Astrocyte of the spinal cord (primary cell): ENCODE measurements at regions not wholly inside any gene's neighbourhood (a gene's known extent, or its start where the extent isn't known, plus 50 kb on each side); places are given as distances from the start of the nearest gene placed in this dataset.

Experiments
- DNase-seq: peaks from one replicate; pipeline ENCODE4 v3.0.0; 2011; ENCODE audit warnings: low read depth, low spot score
- H3K4me3 ChIP-seq: 2 replicates; pipeline ENCODE4 v1.5.1; 2011; ENCODE audit warnings: low read depth, mild to moderate bottlenecking, low read length, moderate library complexity
- CTCF ChIP-seq: IDR thresholded peaks from 2 replicates; pipeline ENCODE4 v1.5.1; 2012; ENCODE audit warnings: low read depth, mild to moderate bottlenecking, low read length, inconsistent platforms
- in situ Hi-C: cut with HindIII; loops from 2 replicates; pipeline ENCODE4 v1.10.0; 2017; ENCODE audit warnings: low sequenced_read_pairs

- in situ Hi-C loops: no loop called here
- no peak for TF ChIP-seq CTCF
- DNase-seq: no peak
- H3K4me3 ChIP-seq: no peak overlapping the region
Measured at GRCh38 chr10:81309041-81309552, 565.9 kb upstream of the NRG3 start.

GRCh38 chr10:81314471-81314870, 560.5 kb upstream of the NRG3 start:
- no peak overlapping the region for H3K4me3 ChIP-seq
- no peak for DNase-seq
- in situ Hi-C loops: no loop called here
- no peak for TF ChIP-seq CTCF

GRCh38 chr10:81315026-81315425, 560.0 kb upstream of the NRG3 start:
- no peak for DNase-seq
- in situ Hi-C loops: no loop called here
- no peak overlapping the region for H3K4me3 ChIP-seq
- TF ChIP-seq CTCF: no peak

- no peak overlapping the region for H3K4me3 ChIP-seq
- in situ Hi-C loops: no loop called here
- DNase-seq: no peak
- no peak for TF ChIP-seq CTCF
Measured at GRCh38 chr10:81348003-81348402, 527.0 kb upstream of the NRG3 start.

GRCh38 chr10:81367132-81367531, 507.9 kb upstream of the NRG3 start:
- TF ChIP-seq CTCF: no peak
- no peak overlapping the region for H3K4me3 ChIP-seq
- in situ Hi-C loops: no loop called here
- DNase-seq: no peak

GRCh38 chr10:81386817-81387216, 488.2 kb upstream of the NRG3 start:
- no peak for DNase-seq
- in situ Hi-C loops: no loop called here
- H3K4me3 ChIP-seq: no peak overlapping the region
- no peak for TF ChIP-seq CTCF

- in situ Hi-C loops: no loop called here
Measured at GRCh38 chr10:81403451-81403850, 471.5 kb upstream of the NRG3 start.

More at GRCh38 chr10:81403451-81403850, 471.5 kb upstream of the NRG3 start:
- H3K4me3 ChIP-seq: no peak overlapping the region
- TF ChIP-seq CTCF: no peak
- DNase-seq: no peak
